Panc1 (cell line): ENCODE measurements at regions not wholly inside any gene's neighbourhood (a gene's known extent, or its start where the extent isn't known, plus 50 kb on each side); places are given as distances from the start of the nearest gene placed in this dataset.

Experiments used
- ATAC-seq: fragments of 200-7000 bp; cut with Tn5 transposase; 2 replicates; pipeline ENCODE4 v1.9.1; 2020; ENCODE audit warnings: mild to moderate bottlenecking, moderate library complexity
- BruUV-seq: library from RNA; stranded (reverse); fragments of 400-500 nt; replicated peaks from 2 replicates; lab custom pipeline; 2021; lab: Mats Ljungman, UMichigan
- CTCF ChIA-PET: fragments of 300-600 bp; sonication (Branson Sonifier 250); formaldehyde crosslinking; loops from one replicate; lab custom pipeline; 2022; ENCODE audit warnings: antibody characterized with exemption; lab: Charles Lee
- POLR2A ChIA-PET: fragments of 300-600 bp; sonication (Branson Sonifier 250); formaldehyde crosslinking; loops from one replicate; lab custom pipeline; 2022; ENCODE audit warnings: antibody characterized with exemption; lab: Charles Lee
- DNase-seq: peaks from one replicate; pipeline ENCODE4 v3.0.0-alpha.2; 2010; ENCODE audit warnings: low read depth, low spot score
- H3K27ac ChIP-seq: 2 replicates; pipeline ENCODE4 v1.5.1; 2011; ENCODE audit warnings: mild to moderate bottlenecking, low read length, inconsistent platforms
- H3K27me3 ChIP-seq: fragments of 200-500 bp; sonication (Bioruptor generic); 2 replicates; pipeline ENCODE4 v1.6.0; 2014; ENCODE audit warnings: low read length, inconsistent platforms; ENCODE audit not compliant: control insufficient read depth, insufficient read depth
- H3K36me3 ChIP-seq: fragments of 200-500 bp; sonication (Bioruptor generic); 2 replicates; pipeline ENCODE4 v1.5.1; 2014; ENCODE audit warnings: inconsistent platforms, mild to moderate bottlenecking, low read length, moderate library complexity; ENCODE audit not compliant: control insufficient read depth, insufficient read depth
- H3K4me1 ChIP-seq: 2 replicates; pipeline ENCODE4 v1.5.1; 2011; ENCODE audit warnings: inconsistent platforms, mild to moderate bottlenecking, low read length, moderate library complexity; ENCODE audit not compliant: control insufficient read depth, insufficient read depth
- H3K4me3 ChIP-seq, 2 experiments: 2 replicates each; pipeline ENCODE4 v1.5.1; 2011 to 2012; ENCODE audit warnings: low read depth in 2 of 2, low read length in 2 of 2, mild to moderate bottlenecking in 2 of 2, inconsistent platforms in 1 of 2, moderate library complexity in 1 of 2
- H3K9me3 ChIP-seq: fragments of 200-500 bp; sonication (Bioruptor generic); 2 replicates; pipeline ENCODE4 v1.5.1; 2014; ENCODE audit warnings: low read depth, mild to moderate bottlenecking, inconsistent platforms, low read length, moderate library complexity; ENCODE audit not compliant: control insufficient read depth, insufficient read depth
- CTCF ChIP-seq: fragments of 450-650 bp; IDR thresholded peaks from 2 replicates; pipeline ENCODE4 v1.5.1; 2017; ENCODE audit warnings: mild to moderate bottlenecking
- POLR2AphosphoS5 ChIP-seq: IDR thresholded peaks from 2 replicates; pipeline ENCODE4 v1.6.1; 2012; ENCODE audit warnings: mild to moderate bottlenecking, low read depth, low read length, moderate library complexity
- REST ChIP-seq, 2 experiments: IDR thresholded peaks; 2 replicates each; pipeline ENCODE4 v1.6.1; 2011 to 2012; ENCODE audit warnings: low read depth in 2 of 2, control low read depth in 1 of 2, low read length in 1 of 2, mild to moderate bottlenecking in 1 of 2, moderate library complexity in 1 of 2; ENCODE audit not compliant: insufficient read depth in 1 of 2
- SIN3A ChIP-seq: IDR thresholded peaks from 2 replicates; pipeline ENCODE4 v1.6.1; 2012; ENCODE audit warnings: low read depth, mild to moderate bottlenecking, low read length, moderate library complexity, borderline replicate concordance; ENCODE audit not compliant: insufficient read depth
- TCF7L2 ChIP-seq: IDR thresholded peaks from 2 replicates; pipeline ENCODE4 v1.6.1; 2011; ENCODE audit warnings: mild to moderate bottlenecking, low read depth, low read length, inconsistent platforms
- in situ Hi-C: cut with HindIII; loops from 2 replicates; pipeline ENCODE4 v1.10.0; 2016; ENCODE audit warnings: low sequenced_read_pairs, low pct_unique_long_range_greater_than_20kb
- intact Hi-C: fragments of 100-400 bp; cut with micrococcal nuclease; formaldehyde crosslinking; loops from one replicate; pipeline ENCODE4 v1.10.0; 2022; ENCODE audit not compliant: unreplicated experiment

GRCh38 chr1:76784502-76784901 lies 82.8 kb upstream of the ST6GALNAC5 start:
- no peak for TF ChIP-seq TCF7L2
- no peak for TF ChIP-seq CTCF
- no peak for TF ChIP-seq SIN3A
- no peak for TF ChIP-seq REST (IDR thresholded peaks at IDR 0.05; ENCODE audit: insufficient read depth in 1 of 2, low read depth in 2 of 2, low read length in 1 of 2)
- no peak for TF ChIP-seq POLR2AphosphoS5
- no TSS peak for BruUV-seq
- DNase-seq (no peak), ATAC-seq (no peak)
- Histone ChIP-seq H3K9me3 (no peaks in the 10 kb centered on the region), H3K4me1 (no peaks in the 10 kb centered on the region), H3K4me3 (no peak overlapping the region), H3K27me3 (no peaks in the 10 kb centered on the region), H3K27ac (no peak overlapping the region), H3K36me3 (no peaks in the 10 kb centered on the region)
- ChIA-PET POLR2A (no interaction called here), CTCF (no interaction called here)
- intact Hi-C loops: no loop called here
- in situ Hi-C loops: no loop called here

GRCh38 chr1:76786222-76786621 lies 81.1 kb upstream of the ST6GALNAC5 start:
- no TSS peak for BruUV-seq
- DNase-seq: no peak
- ChIA-PET CTCF (no interaction called here), POLR2A (no interaction called here)
- H3K9me3 ChIP-seq: no peaks in the 10 kb centered on the region
- no peak overlapping the region for H3K4me3 ChIP-seq
- no peaks in the 10 kb centered on the region for H3K27me3 ChIP-seq
- no peaks in the 10 kb centered on the region for H3K36me3 ChIP-seq
- H3K4me1 ChIP-seq: no peaks in the 10 kb centered on the region
- TF ChIP-seq REST (IDR thresholded peaks at IDR 0.05; ENCODE audit: insufficient read depth in 1 of 2, low read depth in 2 of 2, low read length in 1 of 2) (no peak), TCF7L2 (no peak), POLR2AphosphoS5 (no peak), SIN3A (no peak), CTCF (no peak)
- ATAC-seq: no peak
- intact Hi-C loops (no loop called here), in situ Hi-C loops (no loop called here)
- no peak overlapping the region for H3K27ac ChIP-seq
